Naive thymus-derived CD8-positive, alpha-beta T cell (primary cell): ENCODE measurements at regions not wholly inside any gene's neighbourhood (a gene's known extent, or its start where the extent isn't known, plus 50 kb on each side); places are given as distances from the start of the nearest gene placed in this dataset.

Source experiments
- ATAC-seq, 2 donors: fragments of 150-1000 bp; cut with Tn5 transposase in 1 of 2; sonication (Bioruptor Pico), chemical (Tn5 transposase) in 1 of 2; 1 replicate in 1 of 2; 2 replicates in 1 of 2; pipeline ENCODE4 v1.10.0; 2021; ENCODE audit warnings: mild to moderate bottlenecking in 2 of 2, moderate library complexity in 2 of 2
- POLR2A ChIA-PET: fragments of 350-600 bp; sonication (Branson Sonifier 250); formaldehyde crosslinking; loops from one replicate; lab custom pipeline; 2021; ENCODE audit warnings: antibody characterized with exemption; lab: Charles Lee
- DNase-seq, 10 donors: peaks; one replicate each; pipeline versions ENCODE4 v3.0.0 to v3.0.0-alpha.2; 2020 to 2022
- H3K27ac Mint-ChIP-seq, 10 donors: one replicate each; pipeline ENCODE4 v1.8.0; 2020 to 2022; ENCODE audit warnings: mild to moderate bottlenecking in 10 of 10, mixed read lengths in 10 of 10, moderate library complexity in 4 of 10, inconsistent platforms in 1 of 10
- H3K27me3 Mint-ChIP-seq, 5 donors: one replicate each; pipeline ENCODE4 v1.8.0; 2021 to 2022; ENCODE audit warnings: mixed read lengths in 5 of 5
- H3K36me3 Mint-ChIP-seq, 3 donors: one replicate each; pipeline ENCODE4 v1.8.0; 2020 to 2022; ENCODE audit warnings: mixed read lengths in 3 of 3, mild to moderate bottlenecking in 2 of 3, inconsistent platforms in 1 of 3
- H3K4me1 Mint-ChIP-seq, 4 donors: one replicate each; pipeline ENCODE4 v1.8.0; 2021 to 2022; ENCODE audit warnings: mixed read lengths in 4 of 4
- H3K4me3 Mint-ChIP-seq, 10 donors: one replicate each; pipeline ENCODE4 v1.8.0; 2020 to 2022; ENCODE audit warnings: mild to moderate bottlenecking in 10 of 10, mixed read lengths in 10 of 10, moderate library complexity in 6 of 10, inconsistent platforms in 1 of 10
- H3K9me3 Mint-ChIP-seq, 9 donors: one replicate each; pipeline ENCODE4 v1.8.0; 2020 to 2022; ENCODE audit warnings: mixed read lengths in 9 of 9, mild to moderate bottlenecking in 3 of 9, inconsistent platforms in 1 of 9, moderate library complexity in 1 of 9

GRCh38 chr3:13150624-13151023 is 77.4 kb upstream of the IQSEC1 start:
- Mint-ChIP-seq H3K4me3 (peak overlapping the region in 2 of 10 donors; percentile 7 to 24), H3K9me3 (peaks cover 0 to 14% (median 9%) of the 10 kb centered on the region in 9 donors), H3K27me3 (peaks cover 0 to 7% (median 0%) of the 10 kb centered on the region in 5 donors), H3K4me1 (peaks cover 5 to 17% (median 9%) of the 10 kb centered on the region in 4 donors), H3K27ac (peak overlapping the region in 1 of 10 donors; percentile 11), H3K36me3 (peaks cover 0 to 11% (median 0%) of the 10 kb centered on the region in 3 donors)
- DNase-seq (peak in 1 of 10 donors; percentile 49), ATAC-seq (no peak)
- POLR2A ChIA-PET: interaction anchor here (0.5 kb wide), 1 partner anchor 36 kb away, joined by 5 read pairs; no protein-coding TSS in a partner anchor

- peaks cover 0 to under 1% (median 0%) of the 10 kb centered on the region in 3 donors for H3K36me3 Mint-ChIP-seq
- H3K27me3 Mint-ChIP-seq: peaks cover 0 to 2% (median 0%) of the 10 kb centered on the region in 5 donors
- peaks cover 0 to 4% (median under 1%) of the 10 kb centered on the region in 9 donors for H3K9me3 Mint-ChIP-seq
- ATAC-seq (peak in 1 of 2 donors; percentile 23), DNase-seq (peak in 1 of 10 donors; percentile 58)
- peak overlapping the region; percentile 62 to 81 (median 71) for H3K4me3 Mint-ChIP-seq
- peaks cover 5 to 17% (median 9%) of the 10 kb centered on the region in 4 donors for H3K4me1 Mint-ChIP-seq
- peak overlapping the region in 9 of 10 donors; percentile 37 to 93 (median 82) for H3K27ac Mint-ChIP-seq
- POLR2A ChIA-PET: interaction anchor here (0.7 kb wide), 1 partner anchor 262 kb away, joined by 3 read pairs; no protein-coding TSS in a partner anchor
These were observed 76.3 kb upstream of the IQSEC1 start for GRCh38 chr3:13149330-13150108.

GRCh38 chr3:13148561-13149329 is 75.5 kb upstream of the IQSEC1 start:
- POLR2A ChIA-PET: interaction anchor here (0.6 kb wide), 1 partner anchor 314 kb away, joined by 3 read pairs; no protein-coding TSS in a partner anchor
- peak overlapping the region in 1 of 10 donors; percentile 53 for H3K4me3 Mint-ChIP-seq
- peaks cover 5 to 17% (median 9%) of the 10 kb centered on the region in 4 donors for H3K4me1 Mint-ChIP-seq
- peaks cover 0 to 2% (median 0%) of the 10 kb centered on the region in 9 donors for H3K9me3 Mint-ChIP-seq
- ATAC-seq (no peak), DNase-seq (peak in 1 of 10 donors; percentile 35)
- peaks cover 0 to 2% (median 0%) of the 10 kb centered on the region in 5 donors for H3K27me3 Mint-ChIP-seq
- peak overlapping the region in 3 of 10 donors; percentile 27 to 51 (median 37) for H3K27ac Mint-ChIP-seq
- no peaks in the 10 kb centered on the region for H3K36me3 Mint-ChIP-seq

GRCh38 chr3:13148126-13148525 is 74.9 kb upstream of the IQSEC1 start:
- H3K4me3 Mint-ChIP-seq: no peak overlapping the region
- peak overlapping the region in 1 of 10 donors; percentile 21 for H3K27ac Mint-ChIP-seq
- no peaks in the 10 kb centered on the region for H3K36me3 Mint-ChIP-seq
- ATAC-seq (no peak), DNase-seq (peak in 1 of 10 donors; percentile 23)
- H3K4me1 Mint-ChIP-seq: peaks cover 5 to 17% (median 9%) of the 10 kb centered on the region in 4 donors
- peaks cover 0 to 2% (median 0%) of the 10 kb centered on the region in 5 donors for H3K27me3 Mint-ChIP-seq
- no peaks in the 10 kb centered on the region for H3K9me3 Mint-ChIP-seq
- POLR2A ChIA-PET: interaction anchor here (0.6 kb wide), 1 partner anchor 314 kb away, joined by 3 read pairs; no protein-coding TSS in a partner anchor

- ATAC-seq (no peak), DNase-seq (no peak)
- no peaks in the 10 kb centered on the region for H3K9me3 Mint-ChIP-seq
- H3K27ac Mint-ChIP-seq: no peak overlapping the region
- POLR2A ChIA-PET: no interaction called here
- no peak overlapping the region for H3K4me3 Mint-ChIP-seq
- peaks cover 0 to 7% (median 4%) of the 10 kb centered on the region in 5 donors for H3K27me3 Mint-ChIP-seq
- H3K36me3 Mint-ChIP-seq: no peaks in the 10 kb centered on the region
- peaks cover 5 to 17% (median 9%) of the 10 kb centered on the region in 4 donors for H3K4me1 Mint-ChIP-seq
These were observed 74.1 kb upstream of the IQSEC1 start for GRCh38 chr3:13147344-13147743.

GRCh38 chr3:13146643-13147143 is 73.5 kb upstream of the IQSEC1 start:
- peak overlapping the region in 1 of 10 donors; percentile 53 for H3K27ac Mint-ChIP-seq
- DNase-seq (peak in 1 of 10 donors; percentile 26), ATAC-seq (no peak)
- peaks cover 0 to 12% (median 5%) of the 10 kb centered on the region in 5 donors for H3K27me3 Mint-ChIP-seq
- no peaks in the 10 kb centered on the region for H3K9me3 Mint-ChIP-seq
- H3K36me3 Mint-ChIP-seq: no peaks in the 10 kb centered on the region
- H3K4me3 Mint-ChIP-seq: no peak overlapping the region
- POLR2A ChIA-PET: no interaction called here
- peaks cover 5 to 17% (median 9%) of the 10 kb centered on the region in 4 donors for H3K4me1 Mint-ChIP-seq

GRCh38 chr3:13145826-13146642 is 72.8 kb upstream of the IQSEC1 start:
- ATAC-seq (no peak), DNase-seq (peak in 1 of 10 donors; percentile 36)
- peaks cover 0 to 19% (median 10%) of the 10 kb centered on the region in 5 donors for H3K27me3 Mint-ChIP-seq
- H3K4me1 Mint-ChIP-seq: peaks cover 3 to 17% (median 9%) of the 10 kb centered on the region in 4 donors
- H3K9me3 Mint-ChIP-seq: peaks cover 0 to under 1% (median 0%) of the 10 kb centered on the region in 9 donors
- no peaks in the 10 kb centered on the region for H3K36me3 Mint-ChIP-seq
- no peak overlapping the region for H3K27ac Mint-ChIP-seq
- POLR2A ChIA-PET: no interaction called here
- no peak overlapping the region for H3K4me3 Mint-ChIP-seq

GRCh38 chr3:13145131-13145825 is 72.0 kb upstream of the IQSEC1 start:
- H3K36me3 Mint-ChIP-seq: no peaks in the 10 kb centered on the region
- H3K9me3 Mint-ChIP-seq: peaks cover 0 to 2% (median 0%) of the 10 kb centered on the region in 9 donors
- no peak overlapping the region for H3K27ac Mint-ChIP-seq
- peaks cover 0 to 27% (median 13%) of the 10 kb centered on the region in 5 donors for H3K27me3 Mint-ChIP-seq
- POLR2A ChIA-PET: no interaction called here
- peak in 1 of 10 donors; percentile 38 for DNase-seq
- peaks cover 3 to 11% (median 8%) of the 10 kb centered on the region in 4 donors for H3K4me1 Mint-ChIP-seq
- no peak for ATAC-seq
- no peak overlapping the region for H3K4me3 Mint-ChIP-seq

GRCh38 chr3:13144163-13145023 is 71.2 kb upstream of the IQSEC1 start:
- peak in 1 of 10 donors; percentile 35 for DNase-seq

GRCh38 chr3:13143381-13144004 is 70.3 kb upstream of the IQSEC1 start:
- peak in 1 of 10 donors; percentile 45 for DNase-seq
- H3K4me3 Mint-ChIP-seq: no peak overlapping the region

More at GRCh38 chr3:13144163-13145023, 71.2 kb upstream of the IQSEC1 start:
- H3K4me3 Mint-ChIP-seq: no peak overlapping the region
- no peak overlapping the region for H3K27ac Mint-ChIP-seq
- peaks cover 0 to 2% (median 0%) of the 10 kb centered on the region in 9 donors for H3K9me3 Mint-ChIP-seq
- H3K27me3 Mint-ChIP-seq: peaks cover 0 to 31% (median 13%) of the 10 kb centered on the region in 5 donors
- peaks cover 0 to 4% (median 2%) of the 10 kb centered on the region in 4 donors for H3K4me1 Mint-ChIP-seq
- no peaks in the 10 kb centered on the region for H3K36me3 Mint-ChIP-seq
- no peak for ATAC-seq
- POLR2A ChIA-PET: no interaction called here

More at GRCh38 chr3:13143381-13144004, 70.3 kb upstream of the IQSEC1 start:
- no peak overlapping the region for H3K27ac Mint-ChIP-seq
- no peak for ATAC-seq
- POLR2A ChIA-PET: no interaction called here
- peaks cover 0 to 3% (median 0%) of the 10 kb centered on the region in 4 donors for H3K4me1 Mint-ChIP-seq
- H3K36me3 Mint-ChIP-seq: no peaks in the 10 kb centered on the region
- peaks cover 0 to 2% (median 0%) of the 10 kb centered on the region in 9 donors for H3K9me3 Mint-ChIP-seq
- H3K27me3 Mint-ChIP-seq: peaks cover 0 to 31% (median 13%) of the 10 kb centered on the region in 5 donors
